Right hindlimb (tissue), 1 donor: ENCODE measurements at regions not wholly inside any gene's neighbourhood (a gene's known extent, or its start where the extent isn't known, plus 50 kb on each side); places are given as distances from the start of the nearest gene placed in this dataset.

Experiments used
- DNase-seq: peaks from one replicate; pipeline ENCODE4 v3.0.0-alpha.2; 2018

- DNase-seq: no peak
Observed at GRCh38 chr10:113420733-113421675, 131.8 kb upstream of the HABP2 start.

DNA sequence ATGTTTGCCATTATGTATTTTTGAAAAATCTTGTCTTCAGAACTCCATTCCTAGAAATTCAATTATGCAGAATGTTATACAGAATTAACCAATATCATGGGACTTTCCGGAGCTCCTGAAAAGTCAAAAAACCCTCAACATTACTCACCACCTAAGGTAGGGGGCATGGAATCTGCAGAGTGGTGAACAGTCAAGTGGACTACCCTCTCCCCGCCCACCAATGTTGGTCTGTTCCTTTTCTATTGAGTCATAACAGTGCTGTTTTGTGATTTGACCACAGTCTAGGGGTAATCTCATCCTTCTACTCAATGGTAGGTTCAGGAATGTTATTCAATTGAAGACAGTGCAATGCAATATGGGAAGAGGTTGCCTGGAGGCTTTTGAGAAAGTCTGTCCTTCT, 130.5 kb upstream of the HABP2 start:
- DNase-seq: no peak

DNA sequence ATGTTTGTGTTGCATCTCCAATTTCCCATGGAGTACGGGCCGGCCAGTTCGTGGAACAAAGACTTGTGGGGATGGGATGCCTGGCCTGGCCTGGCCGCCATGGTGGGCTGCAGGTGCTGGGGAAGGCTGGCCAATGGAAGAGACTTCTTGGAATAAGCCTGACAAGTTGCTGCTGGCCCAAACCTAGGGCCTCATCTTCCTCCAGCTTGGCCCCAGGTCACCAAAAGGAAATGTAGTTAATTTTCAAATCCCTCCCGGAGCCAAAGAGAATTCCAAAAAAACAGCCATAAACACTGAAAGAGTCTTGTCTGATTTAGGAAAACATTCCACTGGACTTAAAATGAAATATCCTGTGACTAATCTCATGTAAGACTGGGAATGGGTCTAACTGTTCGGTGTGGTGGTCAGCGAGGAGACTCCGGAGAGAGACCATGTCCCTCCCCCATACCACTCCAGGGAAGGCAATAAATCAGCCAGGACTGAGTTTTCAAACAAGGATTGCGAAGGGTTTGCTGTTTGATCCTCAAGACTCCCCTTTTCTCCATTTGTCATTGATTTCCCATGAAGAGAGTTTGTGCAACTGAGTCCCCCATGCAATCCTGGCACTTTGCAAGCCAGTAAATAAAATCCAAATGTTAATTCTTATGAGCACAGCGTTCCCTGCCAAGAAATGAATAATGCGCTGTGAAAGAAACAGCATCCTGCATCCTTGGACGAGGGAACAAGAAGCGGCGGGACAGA, 128.7 kb upstream of the HABP2 start:
- DNase-seq: peak; percentile 94

DNA sequence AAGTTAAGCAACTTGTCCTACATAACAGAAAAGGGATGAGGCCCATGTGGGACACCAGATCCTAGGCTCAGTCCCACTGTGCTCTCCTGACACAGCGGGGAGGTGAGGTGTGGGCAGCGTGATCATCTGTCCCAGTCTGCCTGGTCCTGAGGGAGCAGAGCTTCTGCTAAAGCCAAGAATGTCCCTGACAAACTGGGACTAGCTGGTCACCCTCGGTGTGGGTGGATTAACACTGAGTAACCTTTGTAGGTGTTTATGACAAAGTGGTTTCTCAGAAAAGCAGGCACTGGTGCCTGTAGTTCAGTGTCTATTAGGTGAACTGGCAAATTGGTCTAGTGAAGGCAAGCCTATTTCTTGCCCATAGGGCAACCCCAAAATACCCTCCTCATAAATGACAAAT, 127.8 kb upstream of the HABP2 start:
- no peak for DNase-seq

DNA sequence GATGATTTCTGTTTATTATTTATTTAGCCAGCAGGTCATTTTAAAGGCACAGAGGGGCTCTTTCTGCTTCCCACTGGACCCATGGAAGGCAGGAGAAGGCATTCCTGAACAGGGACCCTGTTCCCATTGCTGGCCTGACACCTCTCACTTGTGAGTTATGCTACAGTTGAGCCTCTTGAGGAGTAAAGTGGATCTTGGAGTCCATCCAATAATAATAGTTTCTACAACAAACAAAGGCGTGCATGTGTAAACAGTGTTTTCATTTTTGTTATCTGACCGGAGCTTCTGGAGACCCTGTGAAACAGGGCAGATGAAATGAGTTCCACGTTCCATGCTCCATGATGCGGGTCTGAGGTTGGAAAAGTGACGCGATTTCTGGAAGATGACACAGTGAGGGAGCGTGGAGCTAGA, 127.3 kb upstream of the HABP2 start:
- peak; percentile 68 for DNase-seq

- no peak for DNase-seq
Observed at GRCh38 chr10:113426181-113426877, 126.5 kb upstream of the HABP2 start.

GRCh38 chr10:113427236-113427735, 125.6 kb upstream of the HABP2 start:
- no peak for DNase-seq

DNA sequence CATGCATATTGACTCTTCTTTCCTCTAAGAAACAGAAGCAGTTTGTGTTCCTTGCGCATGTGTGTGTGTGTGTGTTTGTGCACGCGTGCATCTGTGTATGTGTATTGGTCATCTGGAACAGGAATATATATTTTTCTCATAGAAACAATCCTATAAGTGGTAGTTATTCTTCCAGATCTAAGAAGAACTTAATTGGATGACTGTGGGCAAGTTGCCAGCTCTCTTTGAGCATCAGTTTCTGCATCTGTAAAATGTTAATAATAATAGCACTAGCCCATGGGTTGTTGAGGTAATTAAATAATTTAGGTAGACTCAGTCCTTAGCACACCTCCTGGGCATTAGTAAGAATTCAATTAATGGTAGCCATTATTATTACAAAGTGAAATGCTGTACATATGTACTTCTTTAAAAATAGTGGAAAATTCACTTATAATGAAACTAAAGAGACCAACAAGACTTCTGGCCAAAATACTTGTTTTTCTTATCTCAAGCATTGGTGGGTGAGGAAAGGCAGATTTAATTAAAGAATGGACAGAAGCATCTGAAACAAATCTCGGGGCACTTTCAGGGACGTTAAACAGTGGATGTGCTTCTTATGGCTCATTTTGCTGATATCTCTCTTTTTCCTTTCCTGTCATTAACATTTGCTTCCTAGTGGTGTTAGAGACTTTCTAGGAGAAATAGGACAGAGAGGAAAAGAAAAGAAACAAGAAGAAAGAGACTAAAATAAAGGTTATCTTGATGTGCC, 124.9 kb upstream of the HABP2 start:
- DNase-seq: no peak

- DNase-seq: no peak
Observed at GRCh38 chr10:113430634-113431397, 122.0 kb upstream of the HABP2 start.

- peak; percentile 93 for DNase-seq
Observed at GRCh38 chr10:113431398-113432160, 121.3 kb upstream of the HABP2 start.

- no peak for DNase-seq
Observed at GRCh38 chr10:113433711-113434110, 119.1 kb upstream of the HABP2 start.

GRCh38 chr10:113434315-113434714, 118.5 kb upstream of the HABP2 start:
- DNase-seq: no peak

DNA sequence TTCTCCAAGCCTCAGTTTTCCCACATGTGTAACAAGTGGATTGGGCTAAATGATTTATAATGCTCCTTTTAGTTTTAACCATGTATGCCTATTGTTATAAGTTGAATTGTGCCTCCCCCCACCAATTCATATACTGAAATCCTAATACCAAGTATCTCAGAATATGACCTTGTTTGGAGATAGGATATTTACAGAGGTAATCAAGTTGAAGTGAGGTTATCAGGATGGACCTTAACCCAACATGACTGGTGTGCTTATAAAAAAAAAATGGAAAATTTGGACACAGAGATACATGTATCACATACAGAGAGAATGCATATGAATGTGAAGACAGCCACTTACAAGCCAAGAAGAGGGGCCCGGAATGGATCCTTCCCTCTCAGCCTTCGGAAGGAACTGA, 117.9 kb upstream of the HABP2 start:
- no peak for DNase-seq

GRCh38 chr10:113435881-113436280, 117.0 kb upstream of the HABP2 start:
- no peak for DNase-seq

- no peak for DNase-seq
Observed at GRCh38 chr10:113436851-113437250, 116.0 kb upstream of the HABP2 start.

DNA sequence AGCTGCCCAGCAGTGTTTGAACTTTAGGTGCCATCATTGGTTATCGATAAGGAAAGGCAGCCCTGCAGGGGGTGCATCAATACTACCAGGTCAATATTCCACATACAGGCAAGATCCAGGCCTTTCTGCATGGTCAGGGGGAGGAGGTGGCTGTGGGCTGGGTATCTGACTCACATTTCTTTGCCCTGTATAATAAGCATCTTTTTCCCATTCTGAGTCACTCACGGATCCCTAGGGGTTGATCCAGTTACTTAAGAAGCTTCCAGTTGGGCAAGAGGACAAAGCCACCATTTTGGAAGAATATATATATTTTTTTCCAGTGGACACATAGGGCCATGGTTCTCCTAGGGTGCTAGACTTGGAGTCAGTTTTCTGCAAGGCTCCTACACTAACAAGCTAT, 114.2 kb upstream of the HABP2 start:
- DNase-seq: no peak

- no peak for DNase-seq
Observed at GRCh38 chr10:113441220-113441619, 111.6 kb upstream of the HABP2 start.

DNA sequence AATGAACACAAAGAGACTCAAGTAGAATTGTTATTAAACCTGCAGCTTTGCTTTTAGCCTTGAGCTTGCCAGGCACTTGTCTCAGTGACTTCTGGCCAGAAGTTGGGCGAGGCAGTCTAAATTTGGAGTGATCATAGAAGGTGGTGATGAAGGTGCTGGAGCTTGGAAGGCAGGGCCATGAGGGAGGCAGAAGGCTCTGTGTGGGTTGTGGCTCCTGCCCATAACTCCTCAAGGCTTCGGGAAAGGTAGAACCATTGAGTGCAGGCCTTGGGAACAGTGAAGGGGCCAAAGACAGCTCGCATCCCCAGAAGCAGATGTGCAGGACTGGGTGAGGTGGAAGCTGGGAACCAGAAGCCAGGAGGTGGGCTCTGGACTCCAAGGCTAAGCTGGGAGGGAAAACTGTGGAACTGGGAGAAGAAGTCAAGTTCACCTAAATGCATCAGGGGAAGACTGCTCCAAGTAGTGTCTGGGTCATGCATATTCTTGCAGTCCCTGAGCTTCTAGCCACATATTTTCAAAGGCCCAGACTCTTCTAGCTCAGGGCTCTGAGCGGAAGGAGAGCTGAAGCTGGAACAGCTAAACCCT, 111.1 kb upstream of the HABP2 start:
- DNase-seq: no peak

- DNase-seq: no peak
Observed at GRCh38 chr10:113442336-113442735, 110.5 kb upstream of the HABP2 start.

DNA sequence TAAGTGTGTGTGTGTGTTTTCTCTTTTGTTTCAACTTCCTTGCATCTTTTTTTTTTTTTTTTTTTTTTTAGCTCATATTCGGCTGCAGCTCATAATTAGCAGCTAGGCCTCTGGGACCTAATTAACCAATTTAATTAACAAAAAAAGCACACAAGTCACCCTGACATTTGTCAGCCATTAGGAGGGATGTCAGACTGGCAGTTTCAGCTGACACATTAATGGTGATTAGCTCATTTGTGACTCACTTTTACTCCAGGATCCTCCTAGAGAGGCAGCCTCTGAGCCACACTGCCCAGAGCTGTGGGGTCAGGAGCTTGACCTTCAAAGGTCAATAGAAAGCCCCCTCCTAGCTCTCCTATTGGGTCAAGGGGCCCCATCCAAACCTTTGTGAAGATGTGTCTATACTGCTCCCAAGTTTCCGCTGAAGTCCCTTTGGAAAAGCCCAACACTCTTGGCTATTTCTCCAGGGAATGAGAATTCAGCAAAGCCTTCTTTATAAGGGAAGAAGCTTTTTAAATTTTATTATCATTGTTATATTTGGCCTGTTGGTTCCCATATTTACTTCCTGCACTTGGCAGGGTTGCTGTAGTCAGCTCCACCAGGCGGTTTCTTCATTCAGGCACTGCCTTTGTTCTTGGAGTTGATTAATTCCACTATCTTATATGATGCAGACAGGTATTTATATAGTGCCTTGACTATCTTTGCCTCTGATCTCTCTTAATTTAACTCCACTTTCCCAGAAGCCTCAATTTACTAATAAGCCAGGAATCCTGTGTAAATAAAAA, 109.5 kb upstream of the HABP2 start:
- DNase-seq: no peak
